SKM-1 treated with dmso at 0.1 percent for 144 hours (cell line): ENCODE measurements at regions not wholly inside any gene's neighbourhood (a gene's known extent, or its start where the extent isn't known, plus 50 kb on each side); places are given as distances from the start of the nearest gene placed in this dataset.
A peak's percentile ranks its signal among the peaks of the same experiment; 100 is the strongest.
"Not testable (repeated sequence)": the region's sequence is repeated elsewhere in the genome, so short reads cannot be mapped to it uniquely, and the experiment has no call there.

Source experiments
- DNase-seq: peaks from one replicate; lab custom pipeline; 2025; ENCODE audit not compliant: unreplicated experiment; lab: John Stamatoyannopoulos, UW

GRCh38 chr13:91057507-91057906 is 290.0 kb upstream of the MIR17HG start:
- DNase-seq: not testable (repeated sequence)

DNA sequence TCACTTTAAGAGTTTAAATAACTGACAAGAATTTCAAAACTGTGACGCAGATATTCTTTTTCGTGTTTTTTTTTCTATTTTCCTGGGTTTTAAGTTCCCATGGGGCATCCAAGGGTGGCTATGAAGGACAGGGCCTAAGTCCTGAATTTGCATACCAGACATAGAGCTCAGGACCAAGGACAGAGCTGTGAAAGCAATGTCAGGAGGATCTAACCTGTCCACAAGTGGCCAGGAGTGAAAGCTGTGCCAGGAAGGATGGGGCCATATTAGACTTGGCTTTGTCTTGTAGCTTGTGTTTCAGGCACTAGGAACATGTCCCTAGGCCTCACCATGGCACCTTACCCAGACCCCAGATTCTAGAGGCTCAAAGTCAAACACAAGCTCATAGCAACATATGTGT is 289.4 kb upstream of the MIR17HG start:
- no peak for DNase-seq

DNA sequence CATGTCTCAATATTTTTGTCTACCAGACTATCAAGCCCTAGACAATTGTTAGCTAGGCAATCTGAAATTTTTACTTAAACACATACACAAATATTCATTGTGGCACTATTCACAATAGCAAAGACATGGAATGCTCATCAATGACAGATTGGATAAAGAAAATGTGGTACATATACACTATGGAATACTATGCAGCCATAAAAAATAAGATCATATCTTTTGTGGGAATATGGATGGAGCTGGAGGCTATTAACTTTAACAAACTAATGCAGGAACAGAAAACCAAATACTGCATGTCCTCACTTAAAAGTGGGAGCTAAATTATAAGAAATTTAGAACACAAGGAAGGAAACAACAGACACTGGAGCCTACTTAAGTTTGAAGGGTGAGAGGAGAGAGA is 288.6 kb upstream of the MIR17HG start:
- DNase-seq: no peak

- no peak for DNase-seq
Measured at GRCh38 chr13:91066745-91067144, 280.7 kb upstream of the MIR17HG start.

GRCh38 chr13:91072486-91072885 is 275.0 kb upstream of the MIR17HG start:
- DNase-seq: peak; percentile 59

- no peak for DNase-seq
Measured at GRCh38 chr13:91074091-91074490, 273.4 kb upstream of the MIR17HG start.

DNA sequence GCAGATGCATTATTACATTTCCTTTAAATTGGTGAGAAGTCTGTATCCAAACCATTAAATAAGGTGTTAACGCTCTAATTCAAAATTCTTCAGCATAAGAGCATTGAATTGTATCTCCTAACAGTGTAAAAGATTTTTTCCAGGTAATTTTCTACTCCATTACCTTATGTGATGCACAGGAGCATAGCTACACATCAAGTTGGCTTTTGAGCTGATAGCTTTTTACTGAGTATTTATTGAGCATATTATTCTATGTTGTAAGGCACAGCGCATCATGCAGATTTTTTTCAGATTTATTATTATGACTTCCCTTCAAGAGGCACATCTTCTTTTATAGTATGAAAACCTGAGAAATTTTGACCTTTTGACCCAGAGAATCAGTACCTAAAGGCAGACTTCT is 270.7 kb upstream of the MIR17HG start:
- no peak for DNase-seq

- DNase-seq: peak; percentile 6
Measured at GRCh38 chr13:91078093-91078679, 269.3 kb upstream of the MIR17HG start.

GRCh38 chr13:91079176-91079575 is 268.3 kb upstream of the MIR17HG start:
- DNase-seq: no peak

DNA sequence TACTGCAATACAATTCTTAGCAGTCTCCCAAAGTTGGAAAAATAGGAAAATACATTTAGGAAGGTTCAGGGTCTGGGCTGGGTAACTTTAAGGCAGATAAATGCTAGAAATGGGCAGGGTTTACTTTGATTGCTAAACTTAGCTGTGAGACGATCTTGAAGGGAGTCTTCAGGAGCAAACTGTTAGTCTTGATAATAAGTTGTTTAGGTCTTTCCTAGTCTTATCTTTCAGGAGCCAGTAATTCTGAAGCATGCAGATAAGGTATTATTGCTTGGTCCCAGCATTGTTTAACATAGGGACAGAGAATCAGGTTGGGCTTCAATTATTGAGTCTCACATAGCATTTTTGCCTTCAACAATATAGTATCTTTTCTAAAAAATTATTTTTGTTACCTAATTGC is 262.4 kb upstream of the MIR17HG start:
- DNase-seq: no peak

GRCh38 chr13:91086936-91087716 is 260.4 kb upstream of the MIR17HG start:
- DNase-seq: no peak

- no peak for DNase-seq
Measured at GRCh38 chr13:91097269-91097668, 250.2 kb upstream of the MIR17HG start.

DNA sequence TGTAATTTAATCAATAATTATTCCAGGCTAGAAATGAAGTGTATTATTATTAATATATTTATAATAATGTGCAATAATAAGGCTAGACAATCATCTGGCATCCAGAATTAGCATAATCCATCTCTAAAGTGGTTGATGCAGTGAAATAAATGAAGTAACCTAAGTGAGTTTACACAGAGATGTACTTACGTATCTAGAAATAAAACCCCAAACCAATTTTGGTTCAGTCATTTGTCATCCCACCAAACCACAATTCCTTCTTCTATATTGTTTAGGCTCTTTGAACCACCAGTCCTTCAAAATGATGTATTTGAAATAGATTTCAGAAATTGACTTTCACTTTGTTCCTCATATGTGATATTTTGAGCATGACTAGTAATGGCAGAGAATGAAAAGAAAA is 247.6 kb upstream of the MIR17HG start:
- DNase-seq: no peak

GRCh38 chr13:91100944-91101343 is 246.5 kb upstream of the MIR17HG start:
- DNase-seq: no peak

DNA sequence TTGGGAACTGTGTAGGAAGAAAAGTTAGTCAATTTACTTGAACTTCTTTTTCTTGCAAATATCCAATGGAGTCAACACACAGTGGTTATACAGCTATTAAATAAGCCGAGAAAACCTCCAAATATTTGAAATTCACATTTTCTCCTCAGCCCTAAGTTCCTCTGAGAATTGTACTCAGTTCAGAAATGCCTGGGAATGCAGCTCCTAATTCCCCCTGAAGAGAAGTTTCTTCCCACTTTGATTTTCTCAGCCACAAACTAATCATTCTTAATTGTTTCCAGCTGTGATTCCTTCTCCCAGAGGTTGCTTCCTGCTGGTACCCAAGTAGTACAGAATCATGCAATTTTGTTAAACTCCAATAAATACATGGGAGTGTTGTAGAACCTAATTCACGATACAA is 246.1 kb upstream of the MIR17HG start:
- DNase-seq: no peak

DNA sequence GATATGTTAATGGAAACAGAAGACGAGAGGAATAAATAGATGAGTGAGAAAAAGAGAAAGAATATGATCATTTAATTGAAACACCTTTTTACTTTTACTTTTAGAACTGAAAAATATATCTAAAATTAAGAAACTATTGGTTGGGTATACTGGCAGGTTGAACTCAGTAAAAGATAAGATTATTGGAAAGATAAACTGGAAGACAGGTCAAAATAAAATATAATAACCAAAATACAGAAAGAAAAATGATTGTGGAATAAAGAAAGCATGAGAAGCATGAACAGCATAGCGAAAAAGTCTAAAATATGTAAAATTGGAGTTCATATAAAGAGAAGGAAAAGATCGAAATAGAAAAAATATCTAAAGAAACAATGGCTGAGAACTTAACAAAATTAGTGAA is 242.2 kb upstream of the MIR17HG start:
- no peak for DNase-seq

- no peak for DNase-seq
Measured at GRCh38 chr13:91106565-91106964, 240.9 kb upstream of the MIR17HG start.

GRCh38 chr13:91108315-91108714 is 239.2 kb upstream of the MIR17HG start:
- no peak for DNase-seq

DNA sequence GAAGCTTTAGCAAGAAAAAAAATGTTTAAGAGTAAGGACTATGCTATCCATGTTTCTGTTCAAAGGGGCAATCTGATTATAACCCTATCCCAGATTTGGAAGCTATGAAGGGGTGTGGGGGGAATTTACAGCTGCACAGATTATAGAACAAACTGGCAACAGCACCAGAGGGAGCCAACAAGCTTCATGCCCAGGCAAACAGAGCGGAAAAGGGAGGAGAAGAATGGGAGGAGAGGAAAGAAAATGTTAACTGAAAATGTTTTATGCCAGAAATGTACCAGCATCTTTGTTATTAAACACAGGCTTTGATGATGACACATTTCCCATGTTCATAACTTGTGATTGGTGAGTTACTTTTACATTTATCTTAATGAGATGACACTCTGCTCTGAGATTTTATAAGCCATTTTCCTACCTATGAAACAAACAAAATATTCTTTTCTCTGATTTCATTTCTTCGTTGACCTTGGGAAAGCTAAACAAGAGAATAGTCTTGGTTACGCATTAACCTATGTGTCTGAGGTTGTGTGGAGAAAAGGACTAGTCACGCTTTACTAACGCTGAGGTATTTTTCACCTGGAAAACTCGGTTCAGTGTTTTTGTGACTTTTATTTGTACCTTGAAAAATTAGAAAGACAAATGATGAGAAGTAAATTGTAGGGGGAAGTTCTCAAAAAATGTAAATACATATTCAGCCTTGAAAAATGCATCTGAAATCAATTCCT is 235.8 kb upstream of the MIR17HG start:
- no peak for DNase-seq

- no peak for DNase-seq
Measured at GRCh38 chr13:91112201-91112923, 235.1 kb upstream of the MIR17HG start.

- no peak for DNase-seq
Measured at GRCh38 chr13:91112924-91113277, 234.6 kb upstream of the MIR17HG start.

DNA sequence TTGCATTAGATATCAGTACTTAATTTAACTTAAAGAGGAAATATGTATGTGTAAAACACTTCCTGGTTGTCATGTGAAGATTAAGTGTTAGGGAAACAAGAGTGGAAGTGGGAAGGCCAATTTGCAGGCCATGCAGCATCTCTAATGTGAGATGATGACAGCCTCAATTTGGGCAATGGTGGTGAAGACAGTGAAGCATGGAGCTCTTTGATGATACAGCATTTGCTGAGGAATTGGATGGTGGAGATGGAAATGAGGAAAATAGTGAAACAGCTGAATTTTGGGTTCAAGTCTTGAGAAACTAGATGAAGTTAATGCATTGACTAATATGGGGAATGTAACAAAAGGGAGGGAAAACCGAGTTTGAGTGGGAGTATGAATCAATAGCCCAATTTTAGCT is 231.7 kb upstream of the MIR17HG start:
- DNase-seq: no peak
